HG02588 (cell line): ENCODE measurements at regions not wholly inside any gene's neighbourhood (a gene's known extent, or its start where the extent isn't known, plus 50 kb on each side); places are given as distances from the start of the nearest gene placed in this dataset.
A peak's percentile ranks its signal among the peaks of the same experiment; 100 is the strongest.
"Not testable (repeated sequence)": the region's sequence is repeated elsewhere in the genome, so short reads cannot be mapped to it uniquely, and the experiment has no call there.

Source experiments
- ATAC-seq: cut with Tn5 transposase; IDR thresholded peaks from one replicate; pipeline ENCODE4 v1.9.1; 2021; ENCODE audit warnings: mild to moderate bottlenecking, moderate library complexity; ENCODE audit not compliant: unreplicated experiment

GRCh38 chr13:28574617-28575142, 79.8 kb upstream of the FLT1 start:
- no peak for ATAC-seq

GRCh38 chr13:28573595-28574373, 78.9 kb upstream of the FLT1 start:
- ATAC-seq = no peak

- no peak for ATAC-seq
Observed at GRCh38 chr13:28572871-28573270, 77.9 kb upstream of the FLT1 start.

GRCh38 chr13:28570356-28570755, 75.4 kb upstream of the FLT1 start:
- ATAC-seq = not testable (repeated sequence)

GRCh38 chr13:28569886-28570285, 75.0 kb upstream of the FLT1 start:
- no peak for ATAC-seq

- ATAC-seq = peak; percentile 63
Observed at GRCh38 chr13:28568286-28568685, 73.4 kb upstream of the FLT1 start.

- ATAC-seq = no peak
Observed at GRCh38 chr13:28566891-28567290, 72.0 kb upstream of the FLT1 start.

- no peak for ATAC-seq
Observed at GRCh38 chr13:28566283-28566682, 71.4 kb upstream of the FLT1 start.

- ATAC-seq = no peak
Observed at GRCh38 chr13:28564030-28564429, 69.1 kb upstream of the FLT1 start.

GRCh38 chr13:28563609-28564008, 68.7 kb upstream of the FLT1 start:
- no peak for ATAC-seq

GRCh38 chr13:28560612-28561011, 65.7 kb upstream of the FLT1 start:
- no peak for ATAC-seq

GRCh38 chr13:28559636-28560259, 64.8 kb upstream of the FLT1 start:
- no peak for ATAC-seq

GRCh38 chr13:28558567-28558966, 63.6 kb upstream of the FLT1 start:
- no peak for ATAC-seq

- no peak for ATAC-seq
Observed at GRCh38 chr13:28557725-28558520, 63.0 kb upstream of the FLT1 start.

- no peak for ATAC-seq
Observed at GRCh38 chr13:28555096-28555495, 60.2 kb upstream of the FLT1 start.

- ATAC-seq = no peak
Observed at GRCh38 chr13:28553971-28554370, 59.0 kb upstream of the FLT1 start.

GRCh38 chr13:28552288-28552687, 57.4 kb upstream of the FLT1 start:
- ATAC-seq = no peak

- no peak for ATAC-seq
Observed at GRCh38 chr13:28551498-28551895, 56.6 kb upstream of the FLT1 start.

- ATAC-seq = no peak
Observed at GRCh38 chr13:28550721-28551497, 56.0 kb upstream of the FLT1 start.

- no peak for ATAC-seq
Observed at GRCh38 chr13:28550091-28550490, 55.2 kb upstream of the FLT1 start.

- no peak for ATAC-seq
Observed at GRCh38 chr13:28548872-28549271, 53.9 kb upstream of the FLT1 start.
